ES-I3 (cell line): ENCODE measurements at regions not wholly inside any gene's neighbourhood (a gene's known extent, or its start where the extent isn't known, plus 50 kb on each side); places are given as distances from the start of the nearest gene placed in this dataset.
A peak's percentile ranks its signal among the peaks of the same experiment; 100 is the strongest.
"Not testable (repeated sequence)": the region's sequence is repeated elsewhere in the genome, so short reads cannot be mapped to it uniquely, and the experiment has no call there.

ENCODE experiments used
- H3K36me3 ChIP-seq: 2 replicates; pipeline ENCODE4 v1.6.1; 2013; ENCODE audit warnings: mild to moderate bottlenecking, low read length, control low read depth, moderate library complexity; ENCODE audit not compliant: insufficient read depth
- H3K4me1 ChIP-seq: 2 replicates; pipeline ENCODE4 v1.6.1; 2013; ENCODE audit warnings: mild to moderate bottlenecking, control low read depth, low read length; ENCODE audit not compliant: insufficient read depth
- H3K9ac ChIP-seq: 2 replicates; pipeline ENCODE4 v1.6.1; 2013; ENCODE audit warnings: low read depth, mild to moderate bottlenecking, low read length, moderate library complexity
- H3K9me3 ChIP-seq: 2 replicates; pipeline ENCODE4 v1.6.1; 2013; ENCODE audit warnings: mild to moderate bottlenecking, low read length, moderate library complexity; ENCODE audit not compliant: control insufficient read depth, insufficient read depth

- peaks cover 2% of the 10 kb centered on the region; the same call in 1 of the 2 replicates for H3K9me3 ChIP-seq
- no peaks in the 10 kb centered on the region for H3K36me3 ChIP-seq
- no peak overlapping the region for H3K9ac ChIP-seq
- no peaks in the 10 kb centered on the region for H3K4me1 ChIP-seq
Observed at GRCh38 chr12:70008944-70009343, 183.9 kb downstream of the MYRFL start.

DNA sequence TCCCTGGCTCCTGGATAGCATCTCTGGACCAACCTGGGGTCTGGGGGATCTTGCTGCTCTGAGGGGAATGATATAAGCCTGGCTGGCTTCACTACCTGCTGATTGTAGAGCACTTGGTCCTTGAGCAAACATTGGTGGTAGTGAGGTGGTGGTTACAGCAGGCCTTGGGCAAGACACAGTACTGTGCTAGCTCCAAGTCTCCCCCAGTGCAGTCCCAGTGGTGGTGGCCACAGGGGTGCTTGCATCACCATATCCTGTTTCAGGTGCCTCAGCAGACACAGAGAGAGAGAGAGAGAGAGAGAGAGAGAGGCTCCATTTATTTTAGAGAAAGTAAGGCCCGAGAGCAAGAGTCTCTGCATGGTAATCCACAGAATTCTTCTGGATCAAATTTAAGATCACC is 186.3 kb downstream of the MYRFL start:
- Histone ChIP-seq H3K9me3 (peaks cover 2% of the 10 kb centered on the region; the same call in 1 of the 2 replicates), H3K4me1 (no peaks in the 10 kb centered on the region), H3K9ac (no peak overlapping the region), H3K36me3 (no peaks in the 10 kb centered on the region)

- not testable (repeated sequence) for H3K4me1 ChIP-seq, H3K9me3 ChIP-seq, H3K36me3 ChIP-seq
- H3K9ac ChIP-seq, result peak overlapping the region; percentile 29; the same call in 1 of the 2 replicates
Observed at GRCh38 chr12:70013016-70013415, 188.0 kb downstream of the MYRFL start.

GRCh38 chr12:70028515-70028914 is 203.5 kb downstream of the MYRFL start:
- Histone ChIP-seq H3K9me3 (no peaks in the 10 kb centered on the region), H3K9ac (no peak overlapping the region), H3K36me3 (no peaks in the 10 kb centered on the region), H3K4me1 (no peaks in the 10 kb centered on the region)

- no peak overlapping the region for H3K9ac ChIP-seq
- no peaks in the 10 kb centered on the region for H3K4me1 ChIP-seq
- H3K9me3 ChIP-seq, result no peaks in the 10 kb centered on the region
- no peaks in the 10 kb centered on the region for H3K36me3 ChIP-seq
Observed at GRCh38 chr12:70028918-70029317, 203.9 kb downstream of the MYRFL start.

DNA sequence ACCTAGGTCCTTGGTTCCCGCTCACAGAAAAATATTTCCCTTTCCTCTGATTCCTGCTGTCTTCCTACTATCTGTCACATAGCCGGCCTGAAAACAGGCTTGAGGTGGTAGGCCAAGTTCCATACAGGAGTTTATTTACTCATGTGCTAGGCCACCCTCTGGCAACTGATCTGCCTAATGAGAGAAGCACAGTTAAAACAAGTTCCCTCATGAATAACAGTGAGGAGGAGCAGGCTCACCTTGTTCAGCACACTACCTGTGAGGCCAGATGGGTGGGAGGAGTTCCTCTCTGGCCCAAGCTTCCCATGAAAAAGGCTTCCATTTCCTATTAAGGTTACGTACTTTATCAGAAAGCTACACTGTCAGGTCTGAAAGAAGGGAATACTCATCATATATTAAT is 206.0 kb downstream of the MYRFL start:
- Histone ChIP-seq H3K36me3 (no peaks in the 10 kb centered on the region), H3K9me3 (no peaks in the 10 kb centered on the region), H3K4me1 (no peaks in the 10 kb centered on the region), H3K9ac (no peak overlapping the region)

DNA sequence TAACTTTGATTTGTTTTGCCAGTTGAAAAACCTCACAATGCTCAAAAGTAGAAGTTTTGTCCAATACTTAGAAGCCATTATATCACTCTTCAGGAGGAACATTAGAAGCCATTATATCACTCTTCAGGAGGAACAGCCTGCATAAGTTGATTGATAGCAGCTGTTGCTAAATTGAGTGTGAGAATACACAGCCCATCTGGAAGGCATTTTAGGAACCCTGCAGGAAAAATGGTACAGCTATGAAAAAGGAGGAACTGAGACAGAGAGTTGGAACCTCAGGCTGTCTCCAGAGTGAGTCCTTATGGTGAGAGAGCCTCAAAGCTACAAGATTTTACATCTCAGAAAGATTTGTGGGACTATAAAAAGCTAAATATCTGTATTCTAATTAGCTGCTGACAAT is 207.0 kb downstream of the MYRFL start:
- Histone ChIP-seq H3K9me3 (no peaks in the 10 kb centered on the region), H3K4me1 (no peaks in the 10 kb centered on the region), H3K9ac (no peak overlapping the region), H3K36me3 (no peaks in the 10 kb centered on the region)

GRCh38 chr12:70033310-70033709 is 208.3 kb downstream of the MYRFL start:
- Histone ChIP-seq H3K36me3 (no peaks in the 10 kb centered on the region), H3K9ac (no peak overlapping the region), H3K4me1 (no peaks in the 10 kb centered on the region), H3K9me3 (no peaks in the 10 kb centered on the region)

GRCh38 chr12:70040141-70040540 is 203.1 kb upstream of the CNOT2 start:
- Histone ChIP-seq H3K9me3 (no peaks in the 10 kb centered on the region), H3K36me3 (no peaks in the 10 kb centered on the region), H3K4me1 (peaks cover 3% of the 10 kb centered on the region; the same call in 1 of the 2 replicates), H3K9ac (no peak overlapping the region)

DNA sequence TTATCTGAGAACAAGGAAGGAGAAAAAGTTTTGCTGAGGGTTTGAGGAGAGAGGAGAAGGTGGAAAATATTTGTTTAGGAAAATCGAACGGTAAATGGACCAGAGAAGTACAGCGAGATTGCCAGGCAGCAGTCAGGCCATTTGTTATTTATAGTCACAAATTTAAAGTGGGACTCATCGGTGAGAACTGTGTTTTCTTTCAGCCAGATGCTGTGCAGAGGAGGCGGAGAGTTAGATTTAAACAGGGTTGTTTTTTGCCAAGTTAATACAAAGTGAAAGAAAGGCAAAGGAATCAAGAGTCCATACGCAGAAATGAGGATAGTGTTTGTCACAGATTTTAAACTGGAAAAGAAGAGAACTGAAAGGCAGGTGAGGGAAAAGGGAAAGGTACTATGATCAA is 200.6 kb upstream of the CNOT2 start:
- H3K9ac ChIP-seq, result no peak overlapping the region
- no peaks in the 10 kb centered on the region for H3K36me3 ChIP-seq
- no peaks in the 10 kb centered on the region for H3K9me3 ChIP-seq
- peaks cover 3% of the 10 kb centered on the region; the same call in 1 of the 2 replicates for H3K4me1 ChIP-seq

GRCh38 chr12:70043490-70044138 is 199.6 kb upstream of the CNOT2 start:
- Histone ChIP-seq H3K9ac (no peak overlapping the region), H3K4me1 (peaks cover 3% of the 10 kb centered on the region; the same call in 1 of the 2 replicates), H3K36me3 (no peaks in the 10 kb centered on the region), H3K9me3 (no peaks in the 10 kb centered on the region)

DNA sequence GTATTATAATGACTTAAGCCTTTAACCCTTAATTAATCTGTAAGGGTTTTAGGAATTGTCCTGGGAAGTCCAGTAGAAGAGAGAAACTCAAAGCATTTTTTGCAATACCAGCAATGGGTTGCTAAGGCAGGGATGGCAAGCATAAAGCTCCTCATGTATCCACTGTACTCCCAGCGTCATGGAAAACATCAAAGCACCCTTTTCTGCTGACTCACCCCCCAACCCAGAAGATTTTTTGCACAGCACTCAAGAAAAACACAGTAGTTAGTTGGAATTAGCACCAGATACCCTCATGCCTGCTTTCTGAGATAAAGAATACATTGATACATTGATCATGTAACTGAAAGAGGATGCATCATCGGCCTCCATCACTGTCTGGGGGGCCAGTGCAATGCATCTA is 199.1 kb upstream of the CNOT2 start:
- Histone ChIP-seq H3K9me3 (no peaks in the 10 kb centered on the region), H3K4me1 (peaks cover 3% of the 10 kb centered on the region; the same call in 1 of the 2 replicates), H3K36me3 (no peaks in the 10 kb centered on the region), H3K9ac (no peak overlapping the region)

GRCh38 chr12:70045036-70045435 is 198.2 kb upstream of the CNOT2 start:
- H3K9ac ChIP-seq, result no peak overlapping the region
- no peaks in the 10 kb centered on the region for H3K36me3 ChIP-seq
- no peaks in the 10 kb centered on the region for H3K9me3 ChIP-seq
- H3K4me1 ChIP-seq, result peaks cover 3% of the 10 kb centered on the region; the same call in 1 of the 2 replicates

- no peaks in the 10 kb centered on the region for H3K36me3 ChIP-seq
- peaks cover 3% of the 10 kb centered on the region; the same call in 1 of the 2 replicates for H3K4me1 ChIP-seq
- H3K9ac ChIP-seq, result no peak overlapping the region
- no peaks in the 10 kb centered on the region for H3K9me3 ChIP-seq
Observed at GRCh38 chr12:70045514-70045913, 197.7 kb upstream of the CNOT2 start.

DNA sequence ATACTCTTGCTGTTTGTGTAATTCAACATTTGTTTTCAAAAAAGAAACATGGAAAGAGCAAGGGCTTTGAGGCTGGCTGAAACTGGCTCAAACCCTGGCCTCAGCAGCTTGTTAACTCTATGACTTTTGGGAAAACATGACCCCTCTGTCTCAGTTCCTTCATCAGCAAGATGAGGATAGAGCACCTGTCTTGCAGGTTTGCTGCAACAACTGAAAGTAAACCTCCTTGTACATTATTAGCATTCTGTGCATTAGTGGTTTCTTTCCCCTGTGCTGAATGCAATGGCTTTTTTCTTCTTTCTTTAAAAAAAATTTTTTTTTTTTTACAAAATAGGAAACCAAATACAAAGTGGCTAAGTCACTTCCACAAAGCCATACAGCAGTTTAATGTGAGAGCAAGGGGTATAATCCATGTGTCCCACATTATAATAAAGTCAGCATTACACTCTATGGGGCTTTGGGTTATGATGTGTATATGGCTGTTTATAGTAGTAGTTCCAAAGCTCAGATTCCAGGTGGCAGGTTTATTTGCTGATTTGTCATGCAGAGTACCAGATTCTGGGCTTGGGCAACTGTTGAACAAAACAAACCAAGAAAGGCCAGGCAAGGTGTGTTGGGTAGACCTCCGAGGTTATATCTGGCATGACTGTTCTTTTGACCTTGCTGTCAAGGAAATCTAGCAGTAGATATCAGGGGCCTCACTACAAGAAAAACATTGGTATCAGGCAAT is 194.5 kb upstream of the CNOT2 start:
- H3K36me3 ChIP-seq, result no peaks in the 10 kb centered on the region
- peaks cover 9% of the 10 kb centered on the region for H3K4me1 ChIP-seq
- H3K9ac ChIP-seq, result no peak overlapping the region
- H3K9me3 ChIP-seq, result no peaks in the 10 kb centered on the region
